ENCODE measurements at regions not wholly inside any gene's neighbourhood (a gene's known extent, or its start where the extent isn't known, plus 50 kb on each side); places are given as distances from the start of the nearest gene placed in this dataset.
A peak's percentile ranks its signal among the peaks of the same experiment; 100 is the strongest.

GRCh38 chr4:102439812-102440211, 61.3 kb upstream of the NFKB1 start:
- TF ChIP-seq ISL1 (CRISPR knock-in tag; IDR thresholded peaks at IDR 0.05) (peak; percentile 4; the same call in 1 of the 2 replicates), TCF4 (CRISPR knock-in tag; IDR thresholded peaks at IDR 0.05; ENCODE audit: borderline replicate concordance) (peak; percentile 38; the same call in 1 of the 2 replicates), PPARA (CRISPR knock-in tag; IDR thresholded peaks at IDR 0.05; ENCODE audit: borderline replicate concordance) (no peak)

GRCh38 chr4:102440498-102440897, 60.7 kb upstream of the NFKB1 start:
- TF ChIP-seq ISL1 (CRISPR knock-in tag; IDR thresholded peaks at IDR 0.05) (peak; percentile 90), BACH2 (CRISPR knock-in tag; IDR thresholded peaks at IDR 0.05; ENCODE audit: borderline replicate concordance) (no peak), ESRRG (CRISPR knock-in tag; IDR thresholded peaks at IDR 0.05) (no peak)
- ATAC-seq, result no peak

More at GRCh38 chr4:102439812-102440211, 61.3 kb upstream of the NFKB1 start:
- peak; percentile 97 for ATAC-seq

- TF ChIP-seq RARB (CRISPR knock-in tag; IDR thresholded peaks at IDR 0.05) (no peak), CSDC2 (CRISPR knock-in tag; IDR thresholded peaks at IDR 0.05) (no peak), ZNF8 (CRISPR knock-in tag; IDR thresholded peaks at IDR 0.05) (no peak), ZNF70 (CRISPR knock-in tag; IDR thresholded peaks at IDR 0.05) (no peak), TSHZ2 (CRISPR knock-in tag; IDR thresholded peaks at IDR 0.05) (no peak), ZC3H10 (CRISPR knock-in tag; IDR thresholded peaks at IDR 0.05) (no peak), PATZ1 (CRISPR knock-in tag; IDR thresholded peaks at IDR 0.05; ENCODE audit: borderline replicate concordance) (no peak), ZFP3 (CRISPR knock-in tag; IDR thresholded peaks at IDR 0.05) (no peak), BACH2 (CRISPR knock-in tag; IDR thresholded peaks at IDR 0.05; ENCODE audit: borderline replicate concordance) (no peak), ESRRG (CRISPR knock-in tag; IDR thresholded peaks at IDR 0.05) (no peak), TOX (CRISPR knock-in tag; IDR thresholded peaks at IDR 0.05; ENCODE audit: borderline replicate concordance) (no peak), CSRNP3 (CRISPR knock-in tag; IDR thresholded peaks at IDR 0.05) (no peak), ZNF565 (CRISPR knock-in tag; conservative IDR thresholded peaks at IDR 0.05; ENCODE audit: low read depth) (no peak), GLIS3 (CRISPR knock-in tag; IDR thresholded peaks at IDR 0.05) (no peak), TCF4 (CRISPR knock-in tag; IDR thresholded peaks at IDR 0.05; ENCODE audit: borderline replicate concordance) (no peak), ZFP30 (CRISPR knock-in tag; IDR thresholded peaks at IDR 0.05) (no peak)
- no peak for ATAC-seq
Observed at GRCh38 chr4:102441978-102442911, 58.9 kb upstream of the NFKB1 start.

GRCh38 chr4:102444752-102445151, 56.4 kb upstream of the NFKB1 start:
- no peak for ATAC-seq
- TF ChIP-seq TCF4 (CRISPR knock-in tag; IDR thresholded peaks at IDR 0.05; ENCODE audit: borderline replicate concordance) (no peak), ISL1 (CRISPR knock-in tag; IDR thresholded peaks at IDR 0.05) (no peak), OSR1 (CRISPR knock-in tag; IDR thresholded peaks at IDR 0.05) (no peak), POU6F1 (CRISPR knock-in tag; IDR thresholded peaks at IDR 0.05; ENCODE audit: borderline replicate concordance, low read depth) (no peak), ZC3H10 (CRISPR knock-in tag; IDR thresholded peaks at IDR 0.05) (no peak), PATZ1 (CRISPR knock-in tag; IDR thresholded peaks at IDR 0.05; ENCODE audit: borderline replicate concordance) (no peak), ZNF70 (CRISPR knock-in tag; IDR thresholded peaks at IDR 0.05) (no peak), CSDC2 (CRISPR knock-in tag; IDR thresholded peaks at IDR 0.05) (no peak), BACH2 (CRISPR knock-in tag; IDR thresholded peaks at IDR 0.05; ENCODE audit: borderline replicate concordance) (no peak), RARB (CRISPR knock-in tag; IDR thresholded peaks at IDR 0.05) (no peak), ZFP3 (CRISPR knock-in tag; IDR thresholded peaks at IDR 0.05) (no peak), ZFP30 (CRISPR knock-in tag; IDR thresholded peaks at IDR 0.05) (no peak), ZNF8 (CRISPR knock-in tag; IDR thresholded peaks at IDR 0.05) (no peak), ARNTL (CRISPR knock-in tag; IDR thresholded peaks at IDR 0.05; ENCODE audit: borderline replicate concordance, low read depth) (no peak), PPARA (CRISPR knock-in tag; IDR thresholded peaks at IDR 0.05; ENCODE audit: borderline replicate concordance) (no peak)

Measured in SK-N-SH treated with all-trans-retinoic acid at 6 μM for 48 hours (cell line).